Fibroblast of skin of right quadriceps (primary cell): ENCODE measurements at regions not wholly inside any gene's neighbourhood (a gene's known extent, or its start where the extent isn't known, plus 50 kb on each side); places are given as distances from the start of the nearest gene placed in this dataset.
"Not testable (repeated sequence)": the region's sequence is repeated elsewhere in the genome, so short reads cannot be mapped to it uniquely, and the experiment has no call there.

ENCODE experiments used
- DNase-seq: peaks from one replicate; pipeline ENCODE4 v3.0.0-alpha.2; 2013

- DNase-seq, result no peak
These were observed 92.3 kb upstream of the CD44 start for GRCh38 chr11:35046681-35047080.

GRCh38 chr11:35047179-35047578, 91.8 kb upstream of the CD44 start:
- DNase-seq, result no peak

- DNase-seq, result no peak
These were observed 91.2 kb upstream of the CD44 start for GRCh38 chr11:35047769-35048168.

GRCh38 chr11:35048346-35048745, 90.6 kb upstream of the CD44 start:
- DNase-seq, result not testable (repeated sequence)

- DNase-seq, result no peak
These were observed 89.0 kb upstream of the CD44 start for GRCh38 chr11:35049859-35050531.

- DNase-seq, result no peak
These were observed 88.4 kb upstream of the CD44 start for GRCh38 chr11:35050541-35050995.

GRCh38 chr11:35056391-35057093, 82.4 kb upstream of the CD44 start:
- DNase-seq, result peak; percentile 42

GRCh38 chr11:35057926-35058668, 80.9 kb upstream of the CD44 start:
- peak; percentile 48 for DNase-seq

- DNase-seq, result no peak
These were observed 80.1 kb upstream of the CD44 start for GRCh38 chr11:35058669-35059434.

- DNase-seq, result no peak
These were observed 77.2 kb upstream of the CD44 start for GRCh38 chr11:35061516-35062440.

GRCh38 chr11:35063488-35063931, 75.5 kb upstream of the CD44 start:
- DNase-seq, result no peak

- peak; percentile 97 for DNase-seq
These were observed 74.7 kb upstream of the CD44 start for GRCh38 chr11:35064114-35064800.

- peak; percentile 79 for DNase-seq
These were observed 73.4 kb upstream of the CD44 start for GRCh38 chr11:35065566-35065965.

GRCh38 chr11:35066030-35066429, 72.9 kb upstream of the CD44 start:
- DNase-seq, result no peak

- no peak for DNase-seq
These were observed 72.1 kb upstream of the CD44 start for GRCh38 chr11:35066783-35067423.

GRCh38 chr11:35071722-35072121, 67.2 kb upstream of the CD44 start:
- DNase-seq, result no peak

- no peak for DNase-seq
These were observed 65.1 kb upstream of the CD44 start for GRCh38 chr11:35073691-35074419.

GRCh38 chr11:35076201-35077100, 62.5 kb upstream of the CD44 start:
- DNase-seq, result no peak
